Left lung (tissue), 4 donors: ENCODE measurements at regions not wholly inside any gene's neighbourhood (a gene's known extent, or its start where the extent isn't known, plus 50 kb on each side); places are given as distances from the start of the nearest gene placed in this dataset.

Source experiments
- ATAC-seq: fragments of 200-7000 bp; cut with Tn5 transposase; one replicate; pipeline ENCODE4 v1.9.1; 2020; ENCODE audit warnings: moderate library complexity
- DNase-seq, 4 donors: peaks; one replicate each; pipeline ENCODE4 v3.0.0-alpha.2; 2013 to 2020
- H3K27ac ChIP-seq, 2 donors: fragments of 200-600 bp; sonication (generic) in 1 of 2; one replicate each; pipeline versions ENCODE4 v1.5.0 to v1.8.0; 2020 to 2021
- H3K27me3 ChIP-seq, 2 donors: fragments of 200-600 bp; sonication (generic) in 1 of 2; one replicate each; pipeline versions ENCODE4 v1.5.0 to v1.8.0; 2020 to 2021
- H3K36me3 ChIP-seq, 2 donors: fragments of 200-600 bp; sonication (generic) in 1 of 2; one replicate each; pipeline versions ENCODE4 v1.5.0 to v1.8.0; 2020 to 2021
- H3K4me1 ChIP-seq, 2 donors: fragments of 200-600 bp; one replicate each; pipeline ENCODE4 v1.8.0; 2021
- H3K4me3 ChIP-seq, 2 donors: fragments of 200-600 bp; sonication (generic) in 1 of 2; one replicate each; pipeline versions ENCODE4 v1.5.0 to v1.8.0; 2020 to 2021; ENCODE audit warnings: mild to moderate bottlenecking in 1 of 2
- H3K9me3 ChIP-seq, 2 donors: fragments of 200-600 bp; sonication (generic) in 1 of 2; one replicate each; pipeline versions ENCODE4 v1.5.0 to v1.8.0; 2020 to 2021
- intact Hi-C, 2 donors: fragments of 100-400 bp; cut with DNase I; formaldehyde crosslinking; loops; one replicate each; pipeline versions ENCODE4 v1.11.2 to v1.14.2; 2022
- TF ChIP-seq, protein P1 (sequence below), 2 donors: fragments of 200-600 bp; sonication (generic) in 1 of 2; IDR thresholded peaks; one replicate each; pipeline versions ENCODE4 v1.5.0 to v1.8.0; 2021; ENCODE audit warnings: antibody characterized with exemption in 2 of 2
- donor health status: DM: no; HTN: yes; CAD: no.
- donor health status: DM: no; HTN: no; CAD: no.

DNA sequence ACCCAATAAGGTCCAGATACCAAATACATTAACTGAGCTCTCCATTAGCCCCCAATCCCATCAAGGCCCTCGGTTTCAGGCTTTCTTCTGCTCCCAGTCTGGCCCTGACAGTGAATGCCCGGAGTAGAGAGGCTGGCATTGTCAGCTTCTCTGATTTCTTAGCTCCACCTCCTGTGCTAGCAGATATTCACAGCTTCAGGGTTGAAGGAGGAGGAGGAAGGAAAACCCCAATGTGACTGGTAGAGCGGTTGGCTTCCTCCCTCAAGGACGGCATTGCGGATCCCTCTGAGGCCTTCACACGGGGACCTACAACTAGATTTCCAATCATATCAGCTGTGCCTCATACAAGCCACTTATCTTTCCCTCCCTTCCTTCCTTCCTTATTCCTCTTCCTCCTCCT, 164.1 kb upstream of the SYNDIG1 start:
- TF ChIP-seq, protein P1, sequence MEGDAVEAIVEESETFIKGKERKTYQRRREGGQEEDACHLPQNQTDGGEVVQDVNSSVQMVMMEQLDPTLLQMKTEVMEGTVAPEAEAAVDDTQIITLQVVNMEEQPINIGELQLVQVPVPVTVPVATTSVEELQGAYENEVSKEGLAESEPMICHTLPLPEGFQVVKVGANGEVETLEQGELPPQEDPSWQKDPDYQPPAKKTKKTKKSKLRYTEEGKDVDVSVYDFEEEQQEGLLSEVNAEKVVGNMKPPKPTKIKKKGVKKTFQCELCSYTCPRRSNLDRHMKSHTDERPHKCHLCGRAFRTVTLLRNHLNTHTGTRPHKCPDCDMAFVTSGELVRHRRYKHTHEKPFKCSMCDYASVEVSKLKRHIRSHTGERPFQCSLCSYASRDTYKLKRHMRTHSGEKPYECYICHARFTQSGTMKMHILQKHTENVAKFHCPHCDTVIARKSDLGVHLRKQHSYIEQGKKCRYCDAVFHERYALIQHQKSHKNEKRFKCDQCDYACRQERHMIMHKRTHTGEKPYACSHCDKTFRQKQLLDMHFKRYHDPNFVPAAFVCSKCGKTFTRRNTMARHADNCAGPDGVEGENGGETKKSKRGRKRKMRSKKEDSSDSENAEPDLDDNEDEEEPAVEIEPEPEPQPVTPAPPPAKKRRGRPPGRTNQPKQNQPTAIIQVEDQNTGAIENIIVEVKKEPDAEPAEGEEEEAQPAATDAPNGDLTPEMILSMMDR (IDR thresholded peaks at IDR 0.05), result no peak
- no peaks in the 10 kb centered on the region for H3K9me3 ChIP-seq
- H3K36me3 ChIP-seq, result no peaks in the 10 kb centered on the region
- intact Hi-C loops, result no loop called here
- no peak overlapping the region for H3K4me3 ChIP-seq
- peaks cover 0 to 8% of the 10 kb centered on the region in 2 donors for H3K27me3 ChIP-seq
- no peak overlapping the region for H3K27ac ChIP-seq
- DNase-seq (no peak), ATAC-seq (no peak)
- no peaks in the 10 kb centered on the region for H3K4me1 ChIP-seq

DNA sequence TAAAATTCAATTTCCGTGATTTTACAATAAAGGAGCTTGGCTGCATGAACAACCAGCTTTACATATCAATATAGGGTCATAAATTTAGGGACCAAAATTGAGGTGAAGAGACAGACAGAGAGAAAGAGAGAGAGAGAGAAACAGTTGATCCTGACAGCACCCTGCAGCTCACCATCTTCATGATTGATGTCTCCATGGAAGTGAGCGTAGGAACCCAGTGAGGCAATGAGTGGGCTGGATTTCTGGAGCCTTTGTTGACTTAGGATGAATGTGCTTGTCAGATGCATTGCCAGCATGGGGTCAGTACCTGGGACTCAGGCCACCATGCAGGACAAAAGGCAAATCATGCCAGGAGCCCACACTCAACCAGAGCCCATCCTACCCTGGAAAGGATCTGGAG, 165.1 kb upstream of the SYNDIG1 start:
- Histone ChIP-seq H3K4me3 (no peak overlapping the region), H3K27me3 (peaks cover 0 to 8% of the 10 kb centered on the region in 2 donors), H3K4me1 (no peaks in the 10 kb centered on the region), H3K27ac (no peak overlapping the region), H3K36me3 (no peaks in the 10 kb centered on the region), H3K9me3 (no peaks in the 10 kb centered on the region)
- DNase-seq, result no peak
- no peak for ATAC-seq
- TF ChIP-seq, protein P1 (IDR thresholded peaks at IDR 0.05), result no peak
- intact Hi-C loops, result no loop called here

DNA sequence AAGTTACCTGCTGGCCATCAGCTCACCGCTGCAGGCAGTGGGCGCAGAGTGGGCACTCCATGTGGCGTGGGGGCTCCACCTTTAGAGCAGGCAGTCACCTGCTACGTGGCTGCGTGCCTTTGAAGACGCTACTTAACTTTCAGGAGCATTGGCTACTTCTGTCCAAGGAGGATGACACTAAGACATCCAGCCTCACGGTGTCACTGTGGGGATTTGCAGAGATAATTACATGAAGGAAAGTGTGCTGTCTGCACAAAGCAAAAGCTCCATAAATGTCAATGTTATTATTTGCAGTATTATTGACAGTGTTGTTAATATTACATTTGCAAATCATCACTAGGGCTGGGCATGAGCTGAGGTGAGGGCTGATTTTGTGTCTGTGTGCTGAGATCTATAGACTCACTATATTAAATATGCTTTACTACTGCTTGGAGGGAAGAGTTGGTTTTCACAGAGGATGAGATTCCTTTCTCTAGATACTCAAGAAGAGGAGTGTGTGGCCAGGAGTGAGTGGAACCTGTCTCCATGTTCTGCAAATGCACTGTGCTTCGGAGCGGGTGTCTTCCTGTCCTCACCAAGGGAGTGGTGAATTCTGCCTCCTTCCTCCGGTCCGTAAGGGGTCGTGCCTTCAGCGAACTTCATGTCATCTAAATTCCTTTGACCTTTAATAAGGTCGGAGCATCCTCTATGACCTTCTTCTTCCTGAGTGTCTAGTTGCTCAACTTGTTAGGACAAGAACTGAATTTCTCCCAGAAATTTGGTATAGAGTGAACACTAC, 165.8 kb upstream of the SYNDIG1 start:
- Histone ChIP-seq H3K36me3 (no peaks in the 10 kb centered on the region), H3K4me3 (no peak overlapping the region), H3K4me1 (no peaks in the 10 kb centered on the region), H3K27me3 (peaks cover 0 to 8% of the 10 kb centered on the region in 2 donors), H3K9me3 (no peaks in the 10 kb centered on the region), H3K27ac (no peak overlapping the region)
- DNase-seq, result peak in 1 of 4 donors; percentile 16
- intact Hi-C loops, result no loop called here
- no peak for ATAC-seq
- TF ChIP-seq, protein P1 (IDR thresholded peaks at IDR 0.05), result no peak

- intact Hi-C loops, result no loop called here
- no peak for ATAC-seq
- TF ChIP-seq, protein P1 (IDR thresholded peaks at IDR 0.05), result no peak
- Histone ChIP-seq H3K4me1 (no peaks in the 10 kb centered on the region), H3K27ac (no peak overlapping the region), H3K27me3 (peaks cover 0 to 8% of the 10 kb centered on the region in 2 donors), H3K4me3 (no peak overlapping the region), H3K9me3 (no peaks in the 10 kb centered on the region), H3K36me3 (no peaks in the 10 kb centered on the region)
- DNase-seq, result no peak
Observed at GRCh38 chr20:24297993-24298392, 171.4 kb upstream of the SYNDIG1 start.

DNA sequence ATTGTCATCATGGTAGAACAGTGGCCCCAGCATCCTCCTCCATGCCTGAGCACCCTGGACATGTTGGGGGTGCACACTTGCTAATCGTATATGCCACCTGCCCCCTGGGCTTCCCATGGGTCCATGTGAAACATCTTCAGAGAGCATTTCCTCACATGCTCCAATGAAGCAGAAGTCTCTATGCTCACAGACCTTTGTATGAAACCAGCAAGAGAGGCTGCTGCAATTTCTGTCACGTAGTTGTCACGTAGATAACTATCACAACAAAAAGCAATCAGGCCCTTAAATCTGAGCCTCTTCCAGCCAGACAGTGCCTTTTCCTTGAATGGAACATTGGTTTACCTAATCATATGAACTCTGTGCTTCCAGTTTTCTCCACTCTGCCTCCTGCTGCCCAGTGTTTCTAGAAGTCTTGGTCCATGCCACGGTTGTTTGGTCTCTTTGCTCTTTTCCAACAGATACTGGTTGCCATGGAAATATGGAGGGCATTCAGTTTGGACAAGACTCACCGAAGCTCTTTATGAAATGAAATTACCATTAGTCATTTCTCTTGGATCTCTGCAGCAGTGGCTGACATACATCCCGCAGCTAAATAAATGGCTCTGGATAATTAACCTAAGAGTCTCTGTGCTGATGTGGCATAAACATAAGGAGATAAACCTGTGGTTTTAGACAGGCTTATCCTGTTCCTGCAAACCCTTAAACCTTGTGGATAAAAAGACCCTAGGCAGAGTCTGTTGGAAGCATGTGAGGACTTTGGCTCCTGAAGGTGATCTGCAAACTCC, 172.8 kb upstream of the SYNDIG1 start:
- intact Hi-C loops, result no loop called here
- ATAC-seq (no peak), DNase-seq (no peak)
- H3K27me3 ChIP-seq, result no peaks in the 10 kb centered on the region
- no peak overlapping the region for H3K27ac ChIP-seq
- H3K4me1 ChIP-seq, result no peaks in the 10 kb centered on the region
- H3K36me3 ChIP-seq, result no peaks in the 10 kb centered on the region
- no peaks in the 10 kb centered on the region for H3K9me3 ChIP-seq
- no peak overlapping the region for H3K4me3 ChIP-seq
- TF ChIP-seq, protein P1 (IDR thresholded peaks at IDR 0.05), result no peak
